GM04503 (cell line): ENCODE measurements at regions not wholly inside any gene's neighbourhood (a gene's known extent, or its start where the extent isn't known, plus 50 kb on each side); places are given as distances from the start of the nearest gene placed in this dataset.

ENCODE experiments used
- DNase-seq: peaks from one replicate; pipeline ENCODE4 v3.0.0-alpha.2; 2012; ENCODE audit warnings: low read depth

DNA sequence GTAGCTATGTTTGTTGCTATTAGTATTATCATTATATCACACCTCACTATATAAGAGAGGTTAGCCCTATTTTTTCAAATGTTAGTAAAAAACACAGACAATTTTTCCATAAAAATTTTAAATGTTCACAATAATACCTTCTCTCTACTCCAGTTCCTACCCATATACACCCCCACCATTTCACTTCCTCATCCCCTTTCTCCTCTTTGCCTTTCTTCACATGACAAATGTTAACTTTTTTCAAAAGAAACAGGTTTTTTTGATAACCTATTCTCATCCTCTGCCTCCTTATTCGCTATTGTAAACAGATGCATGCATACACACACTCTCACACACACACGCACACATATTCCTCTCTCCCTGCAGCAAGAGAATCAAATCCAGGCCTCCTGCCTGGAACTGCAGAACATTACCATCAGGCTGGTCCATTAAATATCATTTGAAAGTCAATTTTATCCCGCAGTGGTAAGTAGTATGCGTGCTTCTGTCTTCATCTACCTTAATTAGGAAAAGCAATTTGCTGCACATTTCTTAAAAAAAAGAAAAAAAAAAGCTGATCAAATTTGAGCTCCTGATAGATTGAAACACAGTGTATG is 55.5 kb downstream of the MID1IP1 start:
- DNase-seq: no peak

GRCh38 chrX:38857736-38858523 is 56.7 kb downstream of the MID1IP1 start:
- DNase-seq: no peak

DNA sequence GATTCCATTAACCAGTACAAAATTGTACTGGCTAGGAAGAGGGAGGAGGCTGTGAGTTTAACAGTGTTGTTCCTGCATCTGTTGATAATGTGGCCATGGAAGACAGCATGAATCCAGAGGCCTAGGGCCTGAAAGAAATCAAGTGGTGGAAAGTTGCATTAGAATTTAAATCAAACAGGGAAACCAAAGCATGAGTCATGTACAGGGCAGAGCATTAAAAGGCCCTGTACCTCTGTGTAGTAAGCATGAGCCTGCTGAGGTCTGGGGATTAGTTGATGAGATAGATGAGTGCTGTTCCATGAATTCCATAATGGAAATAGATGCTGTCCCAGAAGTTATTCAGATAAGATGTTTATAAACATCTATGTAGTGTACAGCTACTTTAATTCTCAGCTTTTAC is 58.3 kb downstream of the MID1IP1 start:
- DNase-seq: no peak

DNA sequence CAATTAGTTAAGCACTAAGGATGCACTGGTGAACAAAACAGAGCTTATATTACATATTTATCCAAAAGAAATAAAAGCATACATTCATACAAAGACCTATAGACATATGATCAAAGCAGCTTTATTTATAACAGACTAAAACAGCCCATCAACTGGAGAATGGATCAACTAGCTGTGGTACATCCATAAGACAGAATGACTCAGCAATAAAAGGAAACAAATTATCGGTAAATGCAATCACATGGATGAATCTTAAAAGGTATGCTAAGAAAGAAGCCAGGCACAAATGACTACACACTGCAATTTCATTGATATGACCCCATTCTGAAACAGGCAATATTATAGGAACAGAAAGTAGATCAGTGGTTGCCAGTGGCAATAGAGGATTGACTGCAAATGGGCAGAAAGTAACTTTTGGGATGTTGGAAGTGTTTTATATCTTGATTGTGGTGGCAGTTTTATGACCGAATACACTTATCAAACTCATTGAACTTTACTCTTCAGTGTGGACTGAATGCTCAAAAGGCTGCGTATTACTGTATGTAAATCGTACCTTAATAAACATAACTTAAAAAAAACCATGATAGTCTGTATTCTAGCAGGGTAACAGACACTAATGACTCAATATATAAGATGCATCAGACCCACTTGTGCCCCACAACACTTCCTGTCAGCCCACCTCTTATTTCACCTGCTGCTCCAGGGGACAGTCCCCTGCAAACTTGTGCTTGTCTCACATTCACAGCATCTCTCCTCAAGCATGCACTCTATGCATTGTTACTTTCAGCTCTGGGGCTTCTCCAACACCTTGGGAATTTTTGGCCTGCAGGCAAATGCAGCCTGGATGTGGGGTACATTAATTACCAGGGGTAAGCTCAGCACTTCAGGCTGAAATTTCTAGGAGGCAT is 59.1 kb downstream of the MID1IP1 start:
- DNase-seq: no peak

DNA sequence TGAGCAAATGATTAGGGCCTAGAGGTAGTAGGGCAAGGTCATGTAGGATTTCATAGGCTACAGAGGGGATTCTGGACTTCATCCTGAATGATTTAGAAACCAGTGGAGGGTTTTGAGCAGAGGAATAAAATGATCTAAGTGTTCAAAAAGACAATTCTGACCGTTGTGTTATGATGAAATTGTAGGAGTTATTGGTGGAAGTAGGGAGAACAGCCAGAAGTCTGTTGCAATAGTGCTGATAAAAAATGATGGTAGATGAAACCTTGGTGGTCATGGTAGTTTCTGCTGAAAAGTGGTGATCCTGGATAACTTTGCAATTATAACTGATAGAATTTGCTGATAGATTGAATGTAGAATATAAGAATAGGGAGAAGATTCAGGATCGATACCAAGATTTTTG is 60.2 kb downstream of the MID1IP1 start:
- DNase-seq: no peak

- no peak for DNase-seq
These were observed 60.8 kb downstream of the MID1IP1 start for GRCh38 chrX:38862100-38862499.

- DNase-seq: peak; percentile 20
These were observed 62.9 kb downstream of the MID1IP1 start for GRCh38 chrX:38864165-38864564.

- no peak for DNase-seq
These were observed 67.1 kb downstream of the MID1IP1 start for GRCh38 chrX:38868321-38868720.

DNA sequence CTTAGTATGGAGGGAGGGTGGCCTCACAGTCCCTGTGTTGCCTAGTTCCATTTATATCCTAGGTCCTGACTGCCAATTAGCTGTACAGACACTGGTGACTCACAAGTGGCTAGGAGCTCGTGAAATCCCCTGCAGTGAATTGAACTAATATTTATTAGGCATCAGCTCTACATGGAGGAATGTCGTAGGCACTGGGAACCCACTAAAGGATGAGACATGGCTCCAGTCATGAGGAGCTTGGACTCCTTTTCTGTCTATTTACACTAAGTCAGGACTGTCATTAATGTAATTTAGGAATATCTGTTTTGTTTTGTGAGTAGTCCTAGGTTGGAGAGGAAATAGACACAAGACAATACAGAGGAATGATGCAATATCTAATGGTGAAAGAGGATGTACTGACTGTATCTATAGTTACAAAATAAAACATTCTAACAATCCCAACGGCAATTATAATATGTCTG is 67.7 kb downstream of the MID1IP1 start:
- peak; percentile 55 for DNase-seq

GRCh38 chrX:38870361-38870895 is 69.2 kb downstream of the MID1IP1 start:
- no peak for DNase-seq

DNA sequence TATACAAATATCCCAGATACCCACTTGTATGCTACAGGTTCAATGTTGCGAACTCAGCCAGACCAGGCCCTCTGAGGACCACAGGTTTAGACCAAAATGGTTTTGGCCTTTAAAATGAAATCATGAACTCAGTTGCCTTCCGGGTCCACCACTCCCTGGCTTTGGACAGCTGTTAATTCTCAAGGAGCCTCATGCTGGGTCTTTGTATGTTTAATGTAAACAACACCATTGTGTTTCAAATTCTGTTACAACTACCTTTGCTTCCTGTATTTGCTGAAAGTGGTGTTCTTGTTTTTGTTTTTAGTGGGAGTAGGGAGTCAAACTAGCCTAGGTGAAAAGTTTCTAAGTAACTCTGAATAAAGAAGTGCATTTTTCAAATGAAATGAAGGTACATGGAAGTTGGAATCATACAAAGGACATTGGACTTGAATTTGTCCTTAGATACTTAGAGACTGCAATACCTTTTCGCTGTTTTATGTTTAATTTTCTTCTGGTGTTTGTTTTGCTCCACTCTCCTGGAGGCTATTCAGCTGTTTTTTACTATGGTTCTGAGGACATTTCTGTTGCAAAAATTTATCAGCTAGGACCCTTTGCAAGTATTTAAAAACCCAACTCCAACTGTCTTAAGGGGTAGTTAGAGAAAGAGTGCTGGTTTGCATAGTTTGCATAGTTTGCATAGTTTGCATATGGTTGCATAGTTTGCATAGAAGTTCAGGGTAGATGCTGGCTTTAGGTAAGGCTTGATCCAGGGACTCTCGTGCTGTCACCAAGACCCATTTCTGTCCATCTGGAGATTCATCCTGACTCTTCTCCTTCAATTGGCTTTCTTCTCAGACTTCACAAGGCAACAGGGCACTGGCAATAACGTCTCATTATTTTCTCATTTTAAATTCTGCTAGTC is 70.1 kb downstream of the MID1IP1 start:
- DNase-seq: no peak

GRCh38 chrX:38877366-38877765 is 76.1 kb downstream of the MID1IP1 start:
- DNase-seq: no peak

DNA sequence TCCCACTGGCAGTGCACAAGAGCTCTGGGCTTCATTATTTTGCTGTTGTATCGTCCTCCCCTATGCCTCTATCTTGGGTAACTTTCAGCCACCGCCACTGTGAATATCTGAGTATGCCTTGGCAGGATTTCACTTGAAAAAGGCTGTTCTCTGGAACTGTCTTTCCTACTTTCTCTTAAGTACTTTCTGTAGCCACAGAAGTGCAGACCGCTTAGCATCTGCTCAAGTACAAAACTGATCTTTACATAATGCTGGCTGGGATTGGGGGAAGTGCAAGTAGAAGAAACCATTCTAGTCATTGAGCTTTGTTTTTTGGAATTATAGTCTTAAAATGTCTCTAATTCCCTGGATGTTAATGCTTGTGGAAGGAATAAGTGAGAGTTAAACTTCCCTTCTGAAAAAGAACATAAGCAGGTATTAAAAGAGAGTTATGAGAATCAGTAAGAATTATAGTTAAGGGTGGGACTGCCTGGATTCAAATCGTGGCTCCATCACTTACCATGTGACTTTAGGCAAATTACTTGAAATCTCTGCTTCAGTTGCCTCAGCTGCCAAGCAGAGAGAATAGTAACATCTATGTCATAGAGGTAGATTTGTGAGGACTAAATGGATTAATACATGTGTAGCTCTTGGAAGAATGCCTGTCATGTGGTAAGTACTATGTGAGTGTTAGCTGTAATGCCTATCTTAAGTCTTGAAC is 77.5 kb downstream of the MID1IP1 start:
- no peak for DNase-seq

DNA sequence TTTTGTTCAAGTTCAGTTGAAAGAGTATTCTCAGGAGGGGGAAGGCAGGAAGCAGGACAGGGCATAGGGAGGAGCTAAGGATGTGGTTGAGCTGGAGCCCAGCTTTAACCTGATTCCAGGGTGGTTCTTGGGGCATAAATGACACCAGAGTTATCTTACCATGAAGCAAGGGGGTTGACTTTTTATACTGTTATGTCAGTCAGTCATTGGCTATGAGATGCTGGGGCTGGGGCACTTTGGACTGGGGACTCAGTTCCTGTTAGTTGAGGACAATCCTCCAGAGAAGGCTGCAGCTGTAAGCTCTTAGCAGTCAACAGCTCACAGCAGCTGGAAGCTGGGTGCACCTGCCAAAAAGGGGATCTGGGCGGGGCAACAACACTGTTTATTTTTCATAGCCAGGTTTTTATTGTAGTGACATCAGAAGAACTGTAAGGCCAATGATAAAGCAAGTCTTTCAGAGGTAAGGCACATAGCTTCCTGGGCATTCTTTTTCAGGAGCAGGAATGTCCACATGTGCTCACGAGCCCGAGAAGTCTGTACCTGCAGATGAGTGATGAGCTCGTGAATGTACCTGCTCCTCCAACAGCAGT is 78.5 kb downstream of the MID1IP1 start:
- no peak for DNase-seq

GRCh38 chrX:38880296-38880854 is 79.1 kb downstream of the MID1IP1 start:
- DNase-seq: no peak

DNA sequence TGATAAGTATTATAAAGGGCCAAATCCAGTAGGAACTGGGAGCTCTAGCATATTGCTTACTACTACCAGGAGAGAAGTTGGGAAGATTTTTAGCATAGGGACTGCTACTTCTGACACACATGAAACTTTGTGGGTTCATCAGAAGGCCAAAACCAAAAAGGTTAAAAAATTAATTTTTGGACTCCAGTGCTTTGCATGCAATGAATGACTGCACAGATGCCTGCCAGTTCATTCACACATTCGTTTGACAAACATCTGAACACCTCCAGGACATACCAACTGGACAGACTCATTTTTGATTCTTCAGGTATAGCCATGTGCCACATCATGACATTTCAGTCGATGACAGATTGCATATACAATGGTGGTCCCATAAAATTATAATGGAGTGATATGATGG is 79.8 kb downstream of the MID1IP1 start:
- no peak for DNase-seq

DNA sequence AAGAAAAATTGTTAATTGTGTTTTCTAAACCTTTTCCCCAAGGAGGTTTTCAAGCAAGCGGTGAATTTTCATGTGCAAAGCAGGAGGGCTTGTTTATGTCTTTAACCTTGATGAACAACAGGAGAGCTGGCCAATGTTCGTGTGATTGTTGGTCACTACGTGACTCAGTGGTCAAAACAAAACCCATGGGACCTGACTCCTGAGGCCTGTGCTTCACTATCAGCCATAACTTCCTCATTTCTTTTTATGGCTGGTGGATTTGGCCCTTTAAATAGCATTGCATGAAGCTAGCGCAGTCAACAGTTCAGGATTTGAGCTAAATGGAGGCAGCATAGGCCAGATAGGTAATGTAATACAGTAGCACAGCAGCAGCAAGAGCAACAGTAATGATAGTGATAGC is 80.5 kb downstream of the MID1IP1 start:
- no peak for DNase-seq

GRCh38 chrX:38882894-38883626 is 81.8 kb downstream of the MID1IP1 start:
- peak; percentile 58 for DNase-seq

- no peak for DNase-seq
These were observed 84.9 kb downstream of the MID1IP1 start for GRCh38 chrX:38886112-38886511.
